ENCODE measurements at regions not wholly inside any gene's neighbourhood (a gene's known extent, or its start where the extent isn't known, plus 50 kb on each side); places are given as distances from the start of the nearest gene placed in this dataset.

- Histone ChIP-seq H3K27me3 (ENCODE audit: control insufficient read depth, insufficient read depth, low read length) (no peaks in the 10 kb centered on the region), H3K4me3 (ENCODE audit: low read depth, low read length) (no peak overlapping the region), H3K27ac (ENCODE audit: low read depth, low read length) (no peak overlapping the region), H3K9me3 (ENCODE audit: control insufficient read depth, insufficient read depth, low read length) (peaks cover 3% of the 10 kb centered on the region; the same call in 1 of the 2 replicates)
- no peak for TF ChIP-seq CTCF (IDR thresholded peaks at IDR 0.05; ENCODE audit: low read depth, low read length)
- POLR2A ChIA-PET, result no interaction called here
- DNase-seq (ENCODE audit: low read depth, low spot score), result no peak
- CTCF ChIA-PET, result no interaction called here
Measured at GRCh38 chr20:57953638-57954037, 243.8 kb upstream of the PMEPA1 start.

GRCh38 chr20:57952136-57952535, 242.3 kb upstream of the PMEPA1 start:
- Histone ChIP-seq H3K27me3 (ENCODE audit: control insufficient read depth, insufficient read depth, low read length) (no peaks in the 10 kb centered on the region), H3K9me3 (ENCODE audit: control insufficient read depth, insufficient read depth, low read length) (peaks cover 3% of the 10 kb centered on the region; the same call in 1 of the 2 replicates), H3K4me3 (ENCODE audit: low read depth, low read length) (no peak overlapping the region), H3K27ac (ENCODE audit: low read depth, low read length) (no peak overlapping the region)
- no peak for TF ChIP-seq CTCF (IDR thresholded peaks at IDR 0.05; ENCODE audit: low read depth, low read length)
- DNase-seq (ENCODE audit: low read depth, low spot score), result no peak
- POLR2A ChIA-PET, result no interaction called here
- CTCF ChIA-PET, result no interaction called here

DNA sequence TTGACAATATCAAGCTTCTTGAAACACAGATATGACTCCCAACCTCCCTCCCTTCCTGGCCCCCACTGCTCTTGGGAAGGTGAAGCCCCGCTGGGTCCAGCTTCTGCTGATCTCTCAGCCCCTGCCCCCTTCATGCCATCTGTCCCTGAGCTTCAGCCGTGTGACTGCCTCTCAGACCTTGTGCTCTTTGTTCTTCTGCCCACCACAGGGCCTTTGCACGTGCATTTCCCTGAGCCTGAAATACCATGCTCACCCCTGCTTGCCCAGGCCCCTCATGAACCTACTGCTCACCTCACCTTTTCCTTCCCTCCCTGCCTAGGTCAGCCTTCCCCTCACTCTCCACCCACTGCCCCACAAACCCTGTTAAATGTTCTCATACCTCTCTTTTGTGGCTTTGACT, 241.7 kb upstream of the PMEPA1 start:
- Histone ChIP-seq H3K27me3 (ENCODE audit: control insufficient read depth, insufficient read depth, low read length) (no peaks in the 10 kb centered on the region), H3K4me3 (ENCODE audit: low read depth, low read length) (no peak overlapping the region), H3K9me3 (ENCODE audit: control insufficient read depth, insufficient read depth, low read length) (peaks cover 3% of the 10 kb centered on the region; the same call in 1 of the 2 replicates), H3K27ac (ENCODE audit: low read depth, low read length) (no peak overlapping the region)
- DNase-seq (ENCODE audit: low read depth, low spot score), result no peak
- TF ChIP-seq CTCF (IDR thresholded peaks at IDR 0.05; ENCODE audit: low read depth, low read length), result no peak
- CTCF ChIA-PET, result no interaction called here
- POLR2A ChIA-PET, result no interaction called here

- CTCF ChIA-PET, result no interaction called here
- POLR2A ChIA-PET, result no interaction called here
- TF ChIP-seq CTCF (IDR thresholded peaks at IDR 0.05; ENCODE audit: low read depth, low read length), result no peak
- Histone ChIP-seq H3K27ac (ENCODE audit: low read depth, low read length) (no peak overlapping the region), H3K9me3 (ENCODE audit: control insufficient read depth, insufficient read depth, low read length) (peaks cover 3% of the 10 kb centered on the region; the same call in 1 of the 2 replicates), H3K27me3 (ENCODE audit: control insufficient read depth, insufficient read depth, low read length) (no peaks in the 10 kb centered on the region), H3K4me3 (ENCODE audit: low read depth, low read length) (no peak overlapping the region)
- DNase-seq (ENCODE audit: low read depth, low spot score), result no peak
Measured at GRCh38 chr20:57950764-57951485, 241.1 kb upstream of the PMEPA1 start.

- CTCF ChIA-PET, result no interaction called here
- TF ChIP-seq CTCF (IDR thresholded peaks at IDR 0.05; ENCODE audit: low read depth, low read length), result no peak
- H3K4me3 ChIP-seq (ENCODE audit: low read depth, low read length), result no peak overlapping the region
- no peaks in the 10 kb centered on the region for H3K27me3 ChIP-seq (ENCODE audit: control insufficient read depth, insufficient read depth, low read length)
- no peak overlapping the region for H3K27ac ChIP-seq (ENCODE audit: low read depth, low read length)
- DNase-seq (ENCODE audit: low read depth, low spot score), result no peak
- POLR2A ChIA-PET, result no interaction called here
- peaks cover 3% of the 10 kb centered on the region; the same call in 1 of the 2 replicates for H3K9me3 ChIP-seq (ENCODE audit: control insufficient read depth, insufficient read depth, low read length)
Measured at GRCh38 chr20:57948180-57948955, 238.6 kb upstream of the PMEPA1 start.

All from AG04450 (cell line).